Muscle of leg (tissue), 3 donors: ENCODE measurements at regions not wholly inside any gene's neighbourhood (a gene's known extent, or its start where the extent isn't known, plus 50 kb on each side); places are given as distances from the start of the nearest gene placed in this dataset.
"Not testable (repeated sequence)": the region's sequence is repeated elsewhere in the genome, so short reads cannot be mapped to it uniquely, and the experiment has no call there.

Source experiments
- DNase-seq: peaks from one replicate; pipeline ENCODE4 v3.0.0; 2013
- H3K27ac ChIP-seq: one replicate; pipeline ENCODE4 v1.5.1; 2013; ENCODE audit warnings: mild to moderate bottlenecking, low read length, control low read depth
- H3K27me3 ChIP-seq: one replicate; pipeline ENCODE4 v1.6.1; 2013; ENCODE audit warnings: low read length; ENCODE audit not compliant: control insufficient read depth, insufficient read depth
- H3K36me3 ChIP-seq: one replicate; pipeline ENCODE4 v1.6.1; 2013; ENCODE audit warnings: low read length; ENCODE audit not compliant: control insufficient read depth, insufficient read depth
- H3K4me1 ChIP-seq: one replicate; pipeline ENCODE4 v1.6.1; 2013; ENCODE audit warnings: low read length; ENCODE audit not compliant: control insufficient read depth, insufficient read depth
- H3K4me3 ChIP-seq: one replicate; pipeline ENCODE4 v1.5.1; 2013; ENCODE audit warnings: low read length, control low read depth
- H3K9me3 ChIP-seq: replicated peaks from 2 replicates; pipeline ENCODE4 v1.6.1; 2013; ENCODE audit warnings: low read depth, low read length; ENCODE audit not compliant: control insufficient read depth
- WGBS: methylation state at CpG from one replicate; pipeline ENCODE4 v1.1.5; 2013; ENCODE audit warnings: missing lambda C conversion rate; ENCODE audit not compliant: insufficient coverage; 5-methylcytosine and 5-hydroxymethylcytosine counted together

DNA sequence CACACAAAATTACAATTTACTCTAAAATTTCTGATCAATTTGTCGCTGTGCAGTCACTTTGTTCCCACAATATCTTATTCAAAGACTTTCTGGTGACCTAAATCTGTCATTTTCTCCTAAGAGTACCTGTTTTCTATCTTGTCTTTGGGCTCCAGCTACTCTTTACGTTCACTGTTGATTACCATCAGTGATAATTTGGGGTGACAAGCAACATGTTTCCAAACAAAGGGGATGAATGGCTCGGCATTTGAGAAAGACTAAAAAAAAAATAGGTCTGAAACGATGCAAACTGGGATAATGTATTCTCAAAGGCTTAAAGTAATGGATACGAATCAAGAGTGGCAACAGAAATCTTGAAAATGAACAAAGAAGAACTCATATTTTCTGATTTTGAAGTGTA is 205.2 kb upstream of the DAB2 start:
- WGBS, result 88% methylated on average over 4 of the region's 5 CpGs
- no peak for DNase-seq
- no peaks in the 10 kb centered on the region for H3K36me3 ChIP-seq
- H3K9me3 ChIP-seq, result no peaks in the 10 kb centered on the region
- H3K4me3 ChIP-seq, result no peak overlapping the region
- H3K27me3 ChIP-seq, result no peaks in the 10 kb centered on the region
- H3K4me1 ChIP-seq, result no peaks in the 10 kb centered on the region
- H3K27ac ChIP-seq, result no peak overlapping the region

DNA sequence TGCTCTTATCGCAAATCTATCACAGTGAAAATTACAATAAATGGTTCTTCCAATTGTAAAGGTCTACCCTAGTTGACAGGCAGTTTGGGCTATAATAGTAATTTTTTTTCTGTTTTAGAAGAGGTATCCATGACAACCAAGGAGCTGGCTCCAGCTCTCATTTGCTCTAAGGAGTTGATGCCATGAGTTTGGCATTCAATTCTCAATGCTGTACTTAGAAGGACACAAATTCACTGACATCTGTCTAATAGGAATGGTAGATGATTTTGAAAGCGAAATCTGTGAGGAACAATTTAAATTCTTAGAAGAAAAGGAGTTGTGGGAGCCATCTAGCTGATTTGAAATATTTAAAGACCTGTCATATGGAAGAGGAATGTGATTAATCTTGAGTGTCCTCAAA is 203.6 kb upstream of the DAB2 start:
- H3K9me3 ChIP-seq, result no peaks in the 10 kb centered on the region
- H3K36me3 ChIP-seq, result no peaks in the 10 kb centered on the region
- no peak for DNase-seq
- no CpG with 5 or more reads among the region's 2 CpGs for WGBS
- no peaks in the 10 kb centered on the region for H3K4me1 ChIP-seq
- H3K4me3 ChIP-seq, result no peak overlapping the region
- no peaks in the 10 kb centered on the region for H3K27me3 ChIP-seq
- no peak overlapping the region for H3K27ac ChIP-seq

DNA sequence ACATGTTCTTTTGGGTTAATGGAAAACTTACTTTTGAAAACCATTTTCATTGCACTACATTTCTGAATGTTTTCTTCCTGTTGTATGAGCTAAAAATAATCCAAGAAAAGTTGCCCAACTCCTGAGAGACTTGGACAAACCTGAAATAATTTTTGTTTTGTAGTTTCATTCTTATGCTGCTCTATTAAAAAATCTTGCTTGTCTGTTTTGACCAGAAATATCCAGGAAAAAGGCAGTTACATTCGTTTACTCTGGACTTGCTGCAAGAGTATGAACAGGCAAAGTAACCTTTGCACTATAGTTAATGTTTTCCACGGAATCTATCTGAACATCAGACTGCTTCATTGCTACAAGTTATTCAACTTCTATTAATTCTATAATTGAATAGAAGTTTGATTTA is 200.1 kb upstream of the DAB2 start:
- no peaks in the 10 kb centered on the region for H3K36me3 ChIP-seq
- H3K4me3 ChIP-seq, result no peak overlapping the region
- no peaks in the 10 kb centered on the region for H3K27me3 ChIP-seq
- H3K27ac ChIP-seq, result no peak overlapping the region
- no CpG with 5 or more reads among the region's 2 CpGs for WGBS
- DNase-seq, result no peak
- no peaks in the 10 kb centered on the region for H3K9me3 ChIP-seq
- H3K4me1 ChIP-seq, result no peaks in the 10 kb centered on the region

DNA sequence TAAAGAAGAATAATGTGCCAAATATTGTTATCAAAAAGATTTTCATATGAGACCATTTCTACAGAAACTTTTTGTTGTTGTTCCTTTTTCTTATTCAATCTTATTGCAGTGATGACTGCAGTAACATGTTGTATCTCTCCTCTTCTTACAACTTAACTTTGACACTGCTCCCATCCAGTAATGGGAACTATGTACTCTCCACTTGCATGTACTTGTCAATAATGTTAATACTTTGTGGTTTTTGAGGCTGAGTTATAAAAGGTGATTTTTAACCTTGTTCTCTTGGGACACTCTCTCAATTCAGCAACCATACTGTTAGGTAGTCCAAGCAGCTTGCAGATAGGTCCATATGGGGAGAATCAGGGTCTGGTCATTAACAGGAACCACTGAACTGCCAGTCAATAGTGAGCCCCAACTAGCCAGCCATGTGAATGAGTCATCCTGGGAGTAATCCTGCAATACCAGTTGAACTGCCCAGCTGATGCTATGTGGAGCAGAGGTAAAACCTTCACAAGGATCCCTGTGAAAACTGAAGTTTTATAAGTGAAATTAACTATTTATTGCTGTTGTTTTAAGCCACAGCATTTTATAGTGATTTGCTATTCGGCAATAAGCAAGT is 199.6 kb upstream of the DAB2 start:
- H3K9me3 ChIP-seq, result no peaks in the 10 kb centered on the region
- no peak overlapping the region for H3K27ac ChIP-seq
- no peak overlapping the region for H3K4me3 ChIP-seq
- H3K36me3 ChIP-seq, result no peaks in the 10 kb centered on the region
- no peak for DNase-seq
- no peaks in the 10 kb centered on the region for H3K4me1 ChIP-seq
- no peaks in the 10 kb centered on the region for H3K27me3 ChIP-seq
- no CpG with 5 or more reads among the region's 1 CpG for WGBS

DNA sequence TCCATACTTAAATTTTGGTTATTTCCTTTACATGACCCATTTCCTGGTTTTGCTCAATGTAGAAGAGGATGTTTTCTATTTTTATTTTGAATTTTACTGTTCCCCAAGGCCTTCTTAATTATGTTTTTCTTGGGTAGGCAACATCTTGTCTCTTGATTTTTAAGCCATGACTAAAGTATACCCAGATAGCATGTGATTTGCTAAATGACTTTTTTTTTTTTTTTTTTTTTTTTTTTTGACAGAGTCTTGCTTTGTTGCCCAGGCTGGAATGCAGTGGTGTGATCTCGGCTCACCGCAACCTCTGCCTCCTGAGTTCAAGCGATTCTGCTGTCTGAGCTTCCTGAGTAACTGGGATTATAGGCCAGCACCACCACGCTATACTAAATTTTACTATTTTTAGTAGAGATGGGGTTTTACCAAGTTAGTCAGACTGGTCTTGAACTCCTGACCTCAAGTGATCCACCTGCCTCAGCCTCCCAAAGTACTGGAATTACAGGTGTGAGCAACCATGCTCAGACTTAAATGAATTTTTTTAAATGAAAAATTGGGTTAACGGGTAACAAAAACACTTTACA is 198.6 kb upstream of the DAB2 start:
- Histone ChIP-seq H3K4me3 (no peak overlapping the region), H3K9me3 (no peaks in the 10 kb centered on the region), H3K27me3 (no peaks in the 10 kb centered on the region), H3K27ac (no peak overlapping the region), H3K4me1 (no peaks in the 10 kb centered on the region), H3K36me3 (no peaks in the 10 kb centered on the region)
- DNase-seq, result no peak
- no CpG with 5 or more reads among the region's 5 CpGs for WGBS

DNA sequence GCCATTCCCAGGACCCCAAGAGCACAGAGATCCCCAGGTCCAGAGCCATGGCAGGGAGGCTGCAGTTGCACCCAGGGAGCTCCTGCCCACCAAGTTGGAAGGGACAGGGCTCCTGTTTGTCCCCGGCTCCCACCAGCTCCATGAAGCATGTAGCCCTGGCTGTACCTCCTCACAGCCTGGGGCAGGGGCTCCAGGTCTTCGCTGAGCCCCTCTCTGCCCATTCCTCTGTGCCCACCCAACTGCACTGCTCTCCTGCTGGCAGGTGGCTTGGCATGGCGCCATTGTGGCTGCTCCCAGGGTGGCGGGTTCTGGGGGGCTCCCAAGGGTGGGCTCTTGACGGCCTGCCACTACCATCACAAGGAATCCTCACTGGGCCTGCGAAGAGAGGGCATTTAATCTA is 197.5 kb upstream of the DAB2 start:
- WGBS, result 87% methylated on average over 4 of the region's 6 CpGs
- Histone ChIP-seq H3K4me3 (no peak overlapping the region), H3K27me3 (no peaks in the 10 kb centered on the region), H3K4me1 (no peaks in the 10 kb centered on the region), H3K9me3 (no peaks in the 10 kb centered on the region), H3K36me3 (no peaks in the 10 kb centered on the region), H3K27ac (no peak overlapping the region)
- DNase-seq, result no peak

DNA sequence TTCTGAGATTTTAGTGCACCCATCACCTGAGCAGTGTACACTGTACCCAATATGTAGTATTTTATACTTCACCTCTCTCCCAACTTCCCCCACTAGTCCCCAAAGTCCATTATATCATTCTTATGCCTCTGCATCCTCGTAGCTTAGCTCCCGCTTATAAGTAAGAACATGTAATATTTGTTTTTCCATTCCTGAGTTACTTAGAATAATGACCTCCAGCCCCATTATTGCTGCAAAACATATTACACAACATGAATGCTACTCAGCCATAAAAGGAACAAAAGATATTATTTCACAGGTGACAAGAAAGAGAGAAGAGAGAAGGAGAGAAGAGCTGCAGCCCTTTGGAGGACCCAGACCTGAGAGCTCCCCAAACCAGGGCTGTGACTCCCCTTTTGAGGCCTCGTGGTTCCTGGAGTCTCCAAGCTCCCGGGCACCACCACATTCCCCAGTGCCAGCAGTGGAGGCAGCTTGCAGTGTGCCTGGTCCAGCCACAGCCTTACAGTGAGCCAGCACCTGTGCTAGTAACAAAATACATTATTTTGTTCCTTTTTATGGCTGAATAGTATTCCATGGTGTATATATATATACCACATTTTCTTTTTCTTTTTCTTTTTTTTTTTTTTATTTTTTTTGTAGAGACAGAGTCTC is 194.5 kb upstream of the DAB2 start:
- H3K4me1 ChIP-seq, result no peaks in the 10 kb centered on the region
- no peaks in the 10 kb centered on the region for H3K36me3 ChIP-seq
- no peak overlapping the region for H3K27ac ChIP-seq
- no peak for DNase-seq
- no peak overlapping the region for H3K4me3 ChIP-seq
- no peaks in the 10 kb centered on the region for H3K9me3 ChIP-seq
- no peaks in the 10 kb centered on the region for H3K27me3 ChIP-seq
- no CpG with 5 or more reads among the region's 4 CpGs for WGBS

DNA sequence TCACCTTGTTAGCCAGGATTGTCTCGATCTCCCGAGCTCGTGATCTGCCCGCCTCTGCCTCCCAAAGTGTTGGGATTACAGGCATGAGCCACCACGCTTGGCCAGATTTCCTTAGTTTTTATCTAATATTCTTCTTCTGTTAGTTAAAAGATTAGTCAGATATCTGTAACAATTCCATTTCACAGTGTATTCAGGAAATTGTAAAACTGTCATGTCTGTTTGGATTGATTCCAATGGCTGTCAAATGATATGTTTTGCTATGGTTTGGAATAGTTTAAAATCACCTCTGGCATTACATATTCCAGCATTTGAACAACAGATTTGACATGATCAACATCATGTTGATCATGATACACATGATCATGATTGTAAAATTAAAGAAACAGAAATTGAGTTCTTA is 193.6 kb upstream of the DAB2 start:
- no peaks in the 10 kb centered on the region for H3K36me3 ChIP-seq
- H3K27me3 ChIP-seq, result no peaks in the 10 kb centered on the region
- no peak for DNase-seq
- no peaks in the 10 kb centered on the region for H3K9me3 ChIP-seq
- no peaks in the 10 kb centered on the region for H3K4me1 ChIP-seq
- WGBS, result no CpG with 5 or more reads among the region's 5 CpGs
- H3K27ac ChIP-seq, result no peak overlapping the region
- H3K4me3 ChIP-seq, result no peak overlapping the region

DNA sequence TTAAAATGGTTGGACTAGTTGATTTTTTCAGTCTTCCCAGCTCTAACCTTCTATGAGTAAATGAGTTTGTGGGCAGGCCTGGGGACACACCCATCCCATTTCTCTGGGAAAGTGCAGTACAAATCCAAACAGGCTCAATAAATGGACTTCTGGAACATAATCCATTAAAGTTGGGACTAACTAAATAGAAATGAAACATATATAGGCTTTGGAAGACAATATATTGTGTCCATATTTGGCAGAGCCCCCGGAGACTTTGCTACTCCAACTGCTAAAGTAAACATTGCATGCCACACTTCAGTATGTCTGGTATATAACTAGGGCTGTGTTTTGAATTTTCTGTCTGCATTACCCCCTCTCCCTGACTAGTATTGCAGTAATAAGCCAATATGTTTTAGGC is 191.4 kb upstream of the DAB2 start:
- Histone ChIP-seq H3K4me1 (no peaks in the 10 kb centered on the region), H3K9me3 (no peaks in the 10 kb centered on the region), H3K36me3 (no peaks in the 10 kb centered on the region), H3K27ac (no peak overlapping the region), H3K4me3 (no peak overlapping the region), H3K27me3 (no peaks in the 10 kb centered on the region)
- WGBS, result no CpG with 5 or more reads among the region's 1 CpG
- DNase-seq, result no peak

DNA sequence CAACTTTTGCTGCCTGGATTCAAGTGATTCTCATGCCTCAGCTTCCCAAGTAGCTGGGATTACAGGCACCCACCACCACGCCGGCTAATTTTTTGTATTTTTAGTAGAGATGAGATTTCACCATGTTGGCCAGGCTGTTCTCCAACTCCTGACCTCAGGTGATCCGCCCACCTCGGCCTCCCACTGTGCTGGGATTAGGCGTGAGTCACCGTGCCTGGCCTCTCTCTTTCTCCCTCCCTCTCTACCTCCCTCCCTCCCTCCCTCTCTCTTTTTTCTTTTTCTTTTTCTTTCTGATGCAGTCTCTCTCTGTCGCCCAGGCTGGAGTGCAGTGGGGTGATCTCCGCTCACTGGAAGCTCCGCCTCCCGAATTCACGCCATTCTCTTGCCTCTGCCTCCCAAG is 186.3 kb upstream of the DAB2 start:
- H3K36me3 ChIP-seq, H3K27ac ChIP-seq, H3K9me3 ChIP-seq, H3K4me1 ChIP-seq, H3K27me3 ChIP-seq, DNase-seq, H3K4me3 ChIP-seq: not testable (repeated sequence)
- 92% methylated on average over 9 of the region's 11 CpGs for WGBS
